ENCODE measurements at regions not wholly inside any gene's neighbourhood (a gene's known extent, or its start where the extent isn't known, plus 50 kb on each side); places are given as distances from the start of the nearest gene placed in this dataset.
"Not testable (repeated sequence)": the region's sequence is repeated elsewhere in the genome, so short reads cannot be mapped to it uniquely, and the experiment has no call there.

DNA sequence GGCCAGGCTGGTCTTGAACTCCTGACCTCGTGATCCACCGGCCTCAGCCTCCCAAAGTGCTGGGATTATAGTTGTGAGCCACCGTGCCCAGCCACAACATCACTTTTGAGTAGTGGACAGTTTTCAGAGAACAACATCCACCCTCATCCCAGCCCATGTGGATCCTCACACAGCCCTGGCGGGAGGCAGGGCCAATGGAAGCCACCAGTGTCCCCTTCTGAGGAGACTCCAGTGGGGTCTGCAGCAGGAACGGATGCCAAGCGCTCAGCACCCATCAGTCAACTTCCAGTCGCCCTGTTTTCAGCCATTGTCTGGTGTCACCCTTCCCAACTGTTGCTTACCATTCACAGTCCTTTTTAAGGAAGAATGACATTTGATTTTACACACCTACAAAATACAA is 302.5 kb downstream of the BCL2L11 start:
- not testable (repeated sequence) for TF ChIP-seq CTCF (conservative IDR thresholded peaks at IDR 0.05; ENCODE audit: low read length); EZH2phosphoT487 (IDR thresholded peaks at IDR 0.05; ENCODE audit: borderline replicate concordance, low read depth, low read length)
